ENCODE measurements at regions not wholly inside any gene's neighbourhood (a gene's known extent, or its start where the extent isn't known, plus 50 kb on each side); places are given as distances from the start of the nearest gene placed in this dataset.

DNA sequence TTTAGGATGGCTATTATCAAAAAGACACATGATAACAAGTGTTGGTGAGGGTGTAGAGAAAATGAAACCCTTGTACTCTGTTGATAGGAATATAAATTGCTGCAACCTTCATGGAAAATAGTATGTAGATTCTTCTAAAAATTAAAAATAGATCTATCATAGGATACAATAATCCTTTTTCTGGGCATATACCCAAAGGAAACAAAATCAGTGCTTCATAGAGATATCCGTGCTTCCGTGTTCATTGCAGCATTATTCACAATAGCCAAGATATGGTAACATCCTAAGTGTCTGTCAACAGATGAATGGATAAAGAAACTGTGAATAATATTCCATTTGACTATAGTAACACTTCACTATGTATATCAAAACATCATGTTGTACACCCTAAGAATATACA is 106.7 kb downstream of the MIS18A start:
- no peak for DNase-seq (ENCODE audit: low read depth)
- TF ChIP-seq, protein P1, sequence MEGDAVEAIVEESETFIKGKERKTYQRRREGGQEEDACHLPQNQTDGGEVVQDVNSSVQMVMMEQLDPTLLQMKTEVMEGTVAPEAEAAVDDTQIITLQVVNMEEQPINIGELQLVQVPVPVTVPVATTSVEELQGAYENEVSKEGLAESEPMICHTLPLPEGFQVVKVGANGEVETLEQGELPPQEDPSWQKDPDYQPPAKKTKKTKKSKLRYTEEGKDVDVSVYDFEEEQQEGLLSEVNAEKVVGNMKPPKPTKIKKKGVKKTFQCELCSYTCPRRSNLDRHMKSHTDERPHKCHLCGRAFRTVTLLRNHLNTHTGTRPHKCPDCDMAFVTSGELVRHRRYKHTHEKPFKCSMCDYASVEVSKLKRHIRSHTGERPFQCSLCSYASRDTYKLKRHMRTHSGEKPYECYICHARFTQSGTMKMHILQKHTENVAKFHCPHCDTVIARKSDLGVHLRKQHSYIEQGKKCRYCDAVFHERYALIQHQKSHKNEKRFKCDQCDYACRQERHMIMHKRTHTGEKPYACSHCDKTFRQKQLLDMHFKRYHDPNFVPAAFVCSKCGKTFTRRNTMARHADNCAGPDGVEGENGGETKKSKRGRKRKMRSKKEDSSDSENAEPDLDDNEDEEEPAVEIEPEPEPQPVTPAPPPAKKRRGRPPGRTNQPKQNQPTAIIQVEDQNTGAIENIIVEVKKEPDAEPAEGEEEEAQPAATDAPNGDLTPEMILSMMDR (IDR thresholded peaks at IDR 0.05; ENCODE audit: low read depth, low read length, missing control alignments): no peak
- H3K4me3 ChIP-seq (ENCODE audit: low read depth, low read length): no peak overlapping the region

DNA sequence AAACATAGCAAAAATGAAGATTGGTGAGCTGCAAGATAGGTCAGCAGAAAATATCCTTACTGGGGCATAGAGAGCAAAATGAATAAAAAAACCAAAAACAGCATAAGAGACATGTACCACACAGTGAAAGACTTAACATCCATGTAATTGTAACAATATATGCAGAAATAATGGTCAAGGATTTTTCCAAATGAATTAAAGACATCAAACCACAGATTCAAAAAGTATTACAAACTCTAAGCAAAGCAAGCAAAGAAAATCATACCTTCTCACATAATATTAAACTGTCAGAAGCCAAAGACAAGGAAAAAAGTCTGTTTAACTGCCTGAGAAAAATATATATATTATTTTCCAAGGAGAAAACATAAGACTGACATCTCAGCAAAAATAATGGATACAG is 111.3 kb downstream of the MIS18A start:
- H3K4me3 ChIP-seq (ENCODE audit: low read depth, low read length): no peak overlapping the region
- TF ChIP-seq, protein P1 (IDR thresholded peaks at IDR 0.05; ENCODE audit: low read depth, low read length, missing control alignments): no peak

DNA sequence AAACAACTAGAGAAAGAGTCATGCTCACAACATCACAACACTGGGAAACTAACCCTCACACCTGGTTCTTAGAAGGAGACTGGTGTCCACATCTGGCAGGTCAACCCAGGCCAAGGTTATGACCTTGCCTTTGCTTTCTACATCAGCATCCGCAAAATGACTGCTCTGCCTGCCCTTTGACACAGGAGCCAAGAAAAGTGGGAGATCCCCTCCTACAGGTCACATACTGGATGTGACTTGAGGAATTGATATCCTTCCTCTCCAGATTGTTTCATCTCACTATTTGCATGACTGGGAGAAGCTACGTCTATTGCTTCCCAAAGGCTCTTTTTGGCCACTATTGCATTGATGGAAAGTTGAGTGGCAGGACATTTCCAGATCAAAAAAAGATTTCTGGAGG is 115.5 kb downstream of the MIS18A start:
- TF ChIP-seq, protein P1 (IDR thresholded peaks at IDR 0.05; ENCODE audit: low read depth, low read length, missing control alignments): no peak
- DNase-seq (ENCODE audit: low read depth): no peak
- H3K4me3 ChIP-seq (ENCODE audit: low read depth, low read length): no peak overlapping the region

More for the DNA sequence above, 111.3 kb downstream of the MIS18A start:
- DNase-seq (ENCODE audit: low read depth): no peak

DNA sequence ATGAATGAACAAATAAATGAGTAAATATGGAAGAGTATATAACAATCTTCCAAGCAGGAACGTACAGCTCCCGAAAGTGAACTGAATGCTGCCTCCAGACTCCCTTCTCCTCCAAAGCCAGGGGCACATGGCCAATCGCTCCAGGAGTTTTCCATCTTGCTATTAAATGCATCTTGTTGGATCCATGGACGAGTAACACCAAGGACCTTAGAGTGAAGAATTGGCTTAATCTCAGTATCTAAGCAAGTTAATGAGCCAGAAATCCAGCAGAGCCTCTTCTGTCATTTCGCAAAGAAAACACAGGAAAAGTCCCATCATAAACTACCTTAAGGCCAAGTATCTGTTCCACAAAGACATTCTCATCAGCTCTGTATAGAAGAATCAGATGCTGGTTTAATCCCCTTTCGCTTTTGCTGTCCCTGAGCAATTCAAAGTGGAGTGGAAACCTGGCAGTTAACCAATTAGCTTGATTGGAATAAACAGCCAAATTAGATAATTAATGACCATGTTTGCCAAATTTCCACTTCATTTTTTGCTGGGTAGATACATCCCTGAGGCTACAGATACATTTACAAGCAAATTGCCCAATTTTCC is 116.0 kb downstream of the MIS18A start:
- H3K4me3 ChIP-seq (ENCODE audit: low read depth, low read length): no peak overlapping the region
- no peak for DNase-seq (ENCODE audit: low read depth)
- TF ChIP-seq, protein P1 (IDR thresholded peaks at IDR 0.05; ENCODE audit: low read depth, low read length, missing control alignments): no peak

DNA sequence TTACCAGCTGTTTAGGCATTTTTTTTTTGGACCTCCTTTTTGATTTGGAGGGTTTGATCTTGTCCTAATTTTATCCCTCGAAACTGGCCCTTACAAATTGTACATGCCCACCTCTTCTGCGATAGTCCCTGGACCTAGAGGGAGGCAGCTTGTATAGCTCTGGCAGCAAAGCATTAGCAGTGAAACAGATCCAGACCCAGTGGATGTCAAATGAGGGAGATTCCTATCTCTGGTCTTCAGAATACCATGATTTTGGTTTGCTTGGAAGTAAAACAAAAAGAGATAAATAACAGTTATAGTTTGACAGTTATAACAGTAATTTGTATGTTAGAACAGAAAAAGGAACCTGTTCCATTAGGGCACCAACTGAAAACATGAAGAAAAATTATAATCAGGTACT is 123.6 kb downstream of the MIS18A start:
- H3K4me3 ChIP-seq (ENCODE audit: low read depth, low read length): no peak overlapping the region
- TF ChIP-seq, protein P1 (IDR thresholded peaks at IDR 0.05; ENCODE audit: low read depth, low read length, missing control alignments): no peak
- no peak for DNase-seq (ENCODE audit: low read depth)

DNA sequence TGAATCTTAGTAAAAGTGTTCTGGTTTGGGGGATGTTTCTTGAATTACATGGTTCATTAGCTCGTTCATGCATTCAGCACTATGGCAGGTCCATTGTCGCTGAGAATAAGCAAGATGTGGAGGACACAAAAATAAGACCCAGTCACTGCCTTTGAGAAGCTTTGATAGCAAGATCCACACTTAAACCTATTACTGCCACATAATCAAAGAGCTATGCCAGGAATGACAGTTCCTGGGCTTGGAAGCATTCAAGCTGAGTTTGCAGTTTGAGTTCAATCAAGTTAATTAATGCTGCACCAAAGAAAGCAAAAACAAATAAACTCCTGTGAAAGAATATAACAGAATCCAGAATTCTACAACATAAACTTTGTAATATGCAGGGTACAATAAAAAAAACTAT is 131.8 kb downstream of the MIS18A start:
- TF ChIP-seq, protein P1 (IDR thresholded peaks at IDR 0.05; ENCODE audit: low read depth, low read length, missing control alignments): no peak
- H3K4me3 ChIP-seq (ENCODE audit: low read depth, low read length): no peak overlapping the region
- no peak for DNase-seq (ENCODE audit: low read depth)

DNA sequence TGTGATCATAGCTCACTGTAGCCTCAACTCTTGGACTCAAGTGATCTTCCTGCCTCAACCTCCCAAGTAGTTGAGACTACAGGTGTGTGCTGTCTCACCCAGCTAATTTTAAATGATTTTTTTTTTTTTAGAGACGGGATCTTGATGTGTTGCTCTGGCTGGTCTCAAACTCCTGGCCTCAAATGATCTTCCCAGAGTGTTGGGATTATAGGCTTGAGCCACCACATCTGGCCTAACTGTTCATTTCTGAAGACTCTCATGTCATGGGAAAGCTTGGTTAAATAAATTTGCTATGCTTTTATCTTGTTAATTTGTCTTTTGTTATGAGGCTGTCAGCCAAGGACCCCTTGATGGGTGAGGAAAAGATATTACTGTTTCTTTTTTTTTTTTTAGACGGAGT is 134.0 kb downstream of the MIS18A start:
- TF ChIP-seq, protein P1 (IDR thresholded peaks at IDR 0.05; ENCODE audit: low read depth, low read length, missing control alignments): no peak
- DNase-seq (ENCODE audit: low read depth): no peak
- H3K4me3 ChIP-seq (ENCODE audit: low read depth, low read length): no peak overlapping the region
